Breast epithelium (tissue), 3 donors: ENCODE measurements at regions not wholly inside any gene's neighbourhood (a gene's known extent, or its start where the extent isn't known, plus 50 kb on each side); places are given as distances from the start of the nearest gene placed in this dataset.

Experiments used
- CTCF ChIP-seq, 3 donors: fragments of 450-650 bp; IDR thresholded peaks; one replicate each; pipeline ENCODE4 v1.5.1; 2016 to 2017; ENCODE audit warnings: antibody characterized with exemption in 3 of 3, mild to moderate bottlenecking in 3 of 3, moderate library complexity in 3 of 3
- POLR2AphosphoS5 ChIP-seq, 3 donors: sonication (generic); formaldehyde crosslinking; IDR thresholded peaks; one replicate each; pipeline ENCODE4 v1.6.1; 2017; ENCODE audit warnings: antibody characterized with exemption in 3 of 3

- TF ChIP-seq CTCF (IDR thresholded peaks at IDR 0.05) (no peak), POLR2AphosphoS5 (IDR thresholded peaks at IDR 0.05) (no peak)
Observed at GRCh38 chr4:19547463-19547862, 704.2 kb upstream of the SLIT2 start.
